Neural cell (in vitro differentiated cells): ENCODE measurements at regions not wholly inside any gene's neighbourhood (a gene's known extent, or its start where the extent isn't known, plus 50 kb on each side); places are given as distances from the start of the nearest gene placed in this dataset.
A peak's percentile ranks its signal among the peaks of the same experiment; 100 is the strongest.

Experiments
- H2AFZ ChIP-seq: fragments of 200-600, 300-800 bp; sonication (generic), shearing (Covaris generic); 2 replicates; pipeline ENCODE4 v1.6.0; 2014; ENCODE audit warnings: low read depth, mild to moderate bottlenecking, antibody characterized with exemption, low read length, moderate library complexity
- H3F3A ChIP-seq: fragments of 200-600 bp; shearing (Covaris generic); 2 replicates; pipeline ENCODE4 v1.6.1; 2016; ENCODE audit warnings: mild to moderate bottlenecking, moderate library complexity, mixed read lengths, antibody characterized with exemption, low read length; ENCODE audit not compliant: insufficient read depth, poor library complexity, severe bottlenecking
- H3K27ac ChIP-seq: fragments of 200-600, 300-800 bp; sonication (generic), shearing (Covaris generic); 2 replicates; pipeline ENCODE4 v1.5.1; 2014; ENCODE audit warnings: mild to moderate bottlenecking, low read length, moderate library complexity
- H3K27me3 ChIP-seq: fragments of 300-800, 200-600 bp; sonication (generic), shearing (Covaris generic); 2 replicates; pipeline ENCODE4 v1.6.0; 2014; ENCODE audit warnings: mild to moderate bottlenecking, low read depth, low read length, moderate library complexity; ENCODE audit not compliant: insufficient read depth
- H3K36me3 ChIP-seq: fragments of 300-800, 200-600 bp; sonication (generic), shearing (Covaris generic); 2 replicates; pipeline ENCODE4 v1.5.1; 2014; ENCODE audit warnings: mild to moderate bottlenecking, antibody characterized with exemption, low read length, moderate library complexity; ENCODE audit not compliant: insufficient read depth
- H3K4me2 ChIP-seq: fragments of 300-800, 200-600 bp; sonication (generic), shearing (Covaris generic); 2 replicates; pipeline ENCODE4 v1.6.0; 2014; ENCODE audit warnings: mild to moderate bottlenecking, low read length
- H3K4me3 ChIP-seq: fragments of 300-800, 200-600 bp; sonication (generic), shearing (Covaris generic); 2 replicates; pipeline ENCODE4 v1.5.1; 2014; ENCODE audit warnings: mild to moderate bottlenecking, low read length, moderate library complexity
- H3K79me2 ChIP-seq: fragments of 200-600 bp; shearing (Covaris generic); replicated peaks from 2 replicates; pipeline ENCODE4 v1.6.0; 2014; ENCODE audit warnings: mild to moderate bottlenecking, low read length, moderate library complexity; ENCODE audit not compliant: insufficient read depth
- H3K9ac ChIP-seq: fragments of 300-800, 200-600 bp; sonication (generic), shearing (Covaris generic); 2 replicates; pipeline ENCODE4 v1.6.1; 2016; ENCODE audit warnings: mild to moderate bottlenecking, low read length, mixed read lengths
- H3K9me2 ChIP-seq: fragments of 200-600 bp; shearing (Covaris generic); 2 replicates; pipeline ENCODE4 v1.6.1; 2016; ENCODE audit warnings: mild to moderate bottlenecking, low read length, mixed read lengths; ENCODE audit not compliant: insufficient read depth
- H3K9me3 ChIP-seq: fragments of 200-600, 300-800 bp; sonication (generic), shearing (Covaris generic); 2 replicates; pipeline ENCODE4 v1.6.1; 2016; ENCODE audit warnings: mild to moderate bottlenecking, mixed run types, low read length, moderate library complexity, mixed read lengths
- H4K20me1 ChIP-seq: fragments of 200-600 bp; shearing (Covaris generic); 2 replicates; pipeline ENCODE4 v1.6.1; 2016; ENCODE audit warnings: mild to moderate bottlenecking, mixed run types; ENCODE audit not compliant: insufficient read depth
- CTCF ChIP-seq: fragments of 450-650 bp; IDR thresholded peaks from 2 replicates; pipeline ENCODE4 v1.5.1; 2014; ENCODE audit warnings: antibody characterized with exemption, mild to moderate bottlenecking, moderate library complexity; ENCODE audit not compliant: poor library complexity, severe bottlenecking
- EP300 ChIP-seq: fragments of 450-650 bp; conservative IDR thresholded peaks from 2 replicates; pipeline ENCODE4 v1.6.1; 2014; ENCODE audit warnings: antibody characterized with exemption, mild to moderate bottlenecking, moderate library complexity; ENCODE audit not compliant: poor library complexity, severe bottlenecking
- EZH2 ChIP-seq: fragments of 200-600, 300-800 bp; shearing (Covaris generic), sonication (generic); IDR thresholded peaks from 2 replicates; pipeline ENCODE4 v1.6.1; 2014; ENCODE audit warnings: antibody characterized with exemption, low read length, borderline replicate concordance, mild to moderate bottlenecking; ENCODE audit not compliant: insufficient read depth, poor library complexity, severe bottlenecking
- MXI1 ChIP-seq: fragments of 450-650 bp; conservative IDR thresholded peaks from 2 replicates; pipeline ENCODE4 v1.6.1; 2014; ENCODE audit warnings: antibody characterized with exemption, mild to moderate bottlenecking; ENCODE audit not compliant: poor library complexity, severe bottlenecking
- POLR2AphosphoS5 ChIP-seq: IDR thresholded peaks from 2 replicates; pipeline ENCODE4 v1.6.1; 2012
- RAD21 ChIP-seq: fragments of 450-650 bp; conservative IDR thresholded peaks from 2 replicates; pipeline ENCODE4 v1.6.1; 2014; ENCODE audit warnings: antibody characterized with exemption, mild to moderate bottlenecking, moderate library complexity
- SMC3 ChIP-seq: fragments of 450-650 bp; conservative IDR thresholded peaks from 2 replicates; pipeline ENCODE4 v1.6.1; 2014; ENCODE audit warnings: antibody characterized with exemption, mild to moderate bottlenecking, moderate library complexity; ENCODE audit not compliant: poor library complexity
- TAF1 ChIP-seq: IDR thresholded peaks from 2 replicates; pipeline ENCODE4 v1.6.1; 2012; ENCODE audit warnings: low read depth

- H2AFZ ChIP-seq = no peak overlapping the region
- no peaks in the 10 kb centered on the region for H3F3A ChIP-seq
- no peaks in the 10 kb centered on the region for H3K36me3 ChIP-seq
- TF ChIP-seq RAD21 (no peak), MXI1 (no peak), CTCF (no peak), EP300 (no peak), POLR2AphosphoS5 (no peak), TAF1 (no peak), EZH2 (no peak)
- H3K27me3 ChIP-seq = no peaks in the 10 kb centered on the region
- H4K20me1 ChIP-seq = no peaks in the 10 kb centered on the region
- no peak overlapping the region for H3K4me3 ChIP-seq
- H3K9me3 ChIP-seq = no peaks in the 10 kb centered on the region
- H3K27ac ChIP-seq = no peak overlapping the region
- no peaks in the 10 kb centered on the region for H3K9me2 ChIP-seq
- no peak overlapping the region for H3K9ac ChIP-seq
- H3K4me2 ChIP-seq = no peak overlapping the region
- H3K79me2 ChIP-seq = no peaks in the 10 kb centered on the region
Observed at GRCh38 chr1:34324879-34325440, 148.3 kb downstream of the C1orf94 start.

GRCh38 chr1:34328281-34328799 is 151.6 kb downstream of the C1orf94 start:
- H3K27me3 ChIP-seq = no peaks in the 10 kb centered on the region
- no peak overlapping the region for H3K4me2 ChIP-seq
- no peaks in the 10 kb centered on the region for H3K9me3 ChIP-seq
- no peaks in the 10 kb centered on the region for H4K20me1 ChIP-seq
- no peaks in the 10 kb centered on the region for H3K9me2 ChIP-seq
- no peak overlapping the region for H2AFZ ChIP-seq
- H3K79me2 ChIP-seq = no peaks in the 10 kb centered on the region
- H3K36me3 ChIP-seq = no peaks in the 10 kb centered on the region
- H3K4me3 ChIP-seq = peak overlapping the region; percentile 3
- no peaks in the 10 kb centered on the region for H3F3A ChIP-seq
- peak overlapping the region; percentile 38 for H3K27ac ChIP-seq
- no peak overlapping the region for H3K9ac ChIP-seq
- TF ChIP-seq POLR2AphosphoS5 = peak; percentile 34
- no peak for TF ChIP-seq RAD21
- TF ChIP-seq CTCF = no peak
- no peak for TF ChIP-seq MXI1
- peak; percentile 39 for TF ChIP-seq SMC3
- no peak for TF ChIP-seq TAF1
- peak; percentile 20 for TF ChIP-seq EP300

GRCh38 chr1:34330061-34330460 is 153.4 kb downstream of the C1orf94 start:
- H3K27me3 ChIP-seq = no peaks in the 10 kb centered on the region
- H2AFZ ChIP-seq = no peak overlapping the region
- H3K9ac ChIP-seq = no peak overlapping the region
- no peaks in the 10 kb centered on the region for H3K79me2 ChIP-seq
- H3K9me2 ChIP-seq = no peaks in the 10 kb centered on the region
- no peaks in the 10 kb centered on the region for H4K20me1 ChIP-seq
- no peaks in the 10 kb centered on the region for H3F3A ChIP-seq
- no peaks in the 10 kb centered on the region for H3K36me3 ChIP-seq
- TF ChIP-seq SMC3 (no peak), POLR2AphosphoS5 (no peak), EP300 (no peak), RAD21 (no peak), MXI1 (no peak), EZH2 (no peak), CTCF (no peak)
- H3K27ac ChIP-seq = no peak overlapping the region
- no peaks in the 10 kb centered on the region for H3K9me3 ChIP-seq
- H3K4me3 ChIP-seq = no peak overlapping the region
- H3K4me2 ChIP-seq = no peak overlapping the region
